ENCODE measurements at regions not wholly inside any gene's neighbourhood (a gene's known extent, or its start where the extent isn't known, plus 50 kb on each side); places are given as distances from the start of the nearest gene placed in this dataset.
A peak's percentile ranks its signal among the peaks of the same experiment; 100 is the strongest.

DNA sequence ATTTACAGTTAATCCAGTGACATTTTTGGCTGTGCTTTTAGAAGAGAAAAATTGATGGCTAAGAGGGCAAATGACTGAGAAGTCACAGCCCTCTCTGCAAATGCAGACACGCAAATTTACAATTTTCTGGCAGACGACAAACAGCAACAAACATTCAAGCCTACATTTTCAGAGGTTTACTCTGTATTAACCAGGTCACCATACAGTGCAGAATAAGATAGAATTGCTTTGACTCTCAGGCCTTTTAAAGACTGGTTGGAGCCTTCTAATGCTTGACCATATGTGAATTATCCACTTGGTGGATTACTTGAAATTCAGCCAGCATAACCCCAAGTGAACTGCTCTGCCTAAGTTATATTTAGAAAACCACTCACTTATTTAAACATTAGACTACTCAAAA, 65.5 kb upstream of the FOXN2 start:
- H3K27me3 Mint-ChIP-seq, result no peaks in the 10 kb centered on the region
- H3K4me3 Mint-ChIP-seq, result no peak overlapping the region
- no peak overlapping the region for H3K27ac Mint-ChIP-seq
- H3K4me1 Mint-ChIP-seq, result peaks cover 28% of the 10 kb centered on the region
- H3K9me3 Mint-ChIP-seq, result peaks cover 4 to 8% of the 10 kb centered on the region in 2 donors
- no peak for ATAC-seq
- no peak for DNase-seq

DNA sequence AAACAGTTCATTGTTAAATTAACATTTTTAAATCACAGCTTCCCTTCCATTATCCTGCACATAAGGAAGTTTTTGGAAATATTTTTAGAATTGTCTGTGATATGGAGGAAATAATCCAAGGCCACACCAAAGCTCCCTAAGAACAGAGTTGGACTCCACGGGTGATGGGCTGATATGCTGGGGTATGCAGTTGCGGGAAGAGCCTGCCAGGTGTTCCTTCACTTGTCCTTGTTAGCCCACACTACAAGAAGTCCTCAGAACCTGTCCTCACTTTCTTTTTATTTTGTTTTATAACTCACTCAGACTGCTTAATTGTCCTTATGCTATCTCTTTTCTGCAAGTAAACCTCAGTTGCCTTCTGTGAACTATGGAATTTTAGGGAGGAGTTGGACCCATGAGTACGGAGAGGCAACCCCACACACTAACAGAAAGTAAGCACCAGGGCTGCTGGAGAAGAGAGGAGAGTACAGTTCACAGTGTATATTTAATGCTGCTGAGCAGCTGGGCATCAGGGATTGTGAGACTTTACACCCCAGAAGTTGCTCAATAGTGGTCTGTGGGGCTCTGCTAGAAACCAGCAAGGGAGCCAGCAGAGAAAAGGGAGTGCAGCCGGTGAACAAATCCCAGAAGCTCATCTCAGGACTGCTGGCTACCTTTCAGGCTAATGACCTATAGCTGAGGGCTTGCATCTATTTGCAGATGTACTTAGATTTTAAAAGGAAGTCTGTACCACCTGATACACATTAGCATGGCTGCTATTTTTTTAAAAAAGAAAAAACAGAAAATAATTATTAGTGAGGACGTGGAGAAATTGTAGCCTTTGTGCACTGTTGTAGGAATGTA, 64.6 kb upstream of the FOXN2 start:
- H3K9me3 Mint-ChIP-seq, result peaks cover 4 to 8% of the 10 kb centered on the region in 2 donors
- no peak for DNase-seq
- H3K27me3 Mint-ChIP-seq, result no peaks in the 10 kb centered on the region
- H3K27ac Mint-ChIP-seq, result peak overlapping the region in 1 of 2 donors; percentile 5
- no peak overlapping the region for H3K4me3 Mint-ChIP-seq
- ATAC-seq, result no peak
- H3K4me1 Mint-ChIP-seq, result peaks cover 28% of the 10 kb centered on the region

DNA sequence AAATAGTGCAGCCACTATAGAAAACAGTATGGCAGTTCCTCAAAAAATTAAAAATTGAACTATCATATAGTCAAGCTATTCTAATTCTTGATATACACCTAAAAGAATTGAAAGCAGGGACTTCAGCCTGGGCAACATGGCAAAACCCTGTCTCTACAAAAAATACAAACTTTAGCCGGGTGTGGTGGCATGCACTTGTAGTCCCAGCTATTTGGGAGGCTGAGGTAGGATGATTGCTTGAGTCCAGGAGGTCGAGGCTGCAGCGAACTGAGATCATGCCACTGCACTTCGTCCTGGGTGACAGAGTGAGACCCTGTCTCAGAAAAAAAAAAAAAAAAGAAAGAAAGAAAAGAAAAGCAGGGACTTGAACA, 64.0 kb upstream of the FOXN2 start:
- Mint-ChIP-seq H3K4me3 (peak overlapping the region in 1 of 2 donors; percentile 13), H3K9me3 (peaks cover under 1 to 3% of the 10 kb centered on the region in 2 donors), H3K27ac (no peak overlapping the region), H3K4me1 (peaks cover 28% of the 10 kb centered on the region), H3K27me3 (no peaks in the 10 kb centered on the region)
- no peak for DNase-seq
- ATAC-seq, result no peak

DNA sequence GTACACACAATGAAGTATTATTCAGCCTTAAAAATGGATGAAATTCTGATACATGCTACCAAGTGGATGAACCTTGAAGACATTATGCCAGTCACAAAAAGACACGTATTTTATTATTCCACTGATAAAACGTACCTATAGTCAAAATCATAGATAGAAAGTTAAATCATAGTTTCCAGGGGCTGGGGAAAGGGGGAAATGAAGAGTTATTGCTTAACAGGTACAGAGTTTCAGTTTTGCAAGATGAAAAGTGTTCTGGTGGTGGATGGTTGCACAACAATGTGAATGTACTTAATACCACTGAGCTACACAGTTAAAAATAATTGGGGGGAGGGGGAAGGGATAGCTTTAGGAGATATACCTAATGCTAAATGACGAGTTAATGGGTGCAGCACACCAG, 63.5 kb upstream of the FOXN2 start:
- ATAC-seq (peak; percentile 86), DNase-seq (peak in 1 of 2 donors; percentile 33)
- Mint-ChIP-seq H3K4me1 (peaks cover 28% of the 10 kb centered on the region), H3K27me3 (no peaks in the 10 kb centered on the region), H3K4me3 (peak overlapping the region; percentile 24 to 41), H3K9me3 (no peaks in the 10 kb centered on the region), H3K27ac (peak overlapping the region in 1 of 2 donors; percentile 87)

- peaks cover 28% of the 10 kb centered on the region for H3K4me1 Mint-ChIP-seq
- no peaks in the 10 kb centered on the region for H3K27me3 Mint-ChIP-seq
- no peak overlapping the region for H3K27ac Mint-ChIP-seq
- no peak overlapping the region for H3K4me3 Mint-ChIP-seq
- H3K9me3 Mint-ChIP-seq, result no peaks in the 10 kb centered on the region
- DNase-seq (no peak), ATAC-seq (no peak)
These were observed 62.9 kb upstream of the FOXN2 start for GRCh38 chr2:48251437-48252148.

DNA sequence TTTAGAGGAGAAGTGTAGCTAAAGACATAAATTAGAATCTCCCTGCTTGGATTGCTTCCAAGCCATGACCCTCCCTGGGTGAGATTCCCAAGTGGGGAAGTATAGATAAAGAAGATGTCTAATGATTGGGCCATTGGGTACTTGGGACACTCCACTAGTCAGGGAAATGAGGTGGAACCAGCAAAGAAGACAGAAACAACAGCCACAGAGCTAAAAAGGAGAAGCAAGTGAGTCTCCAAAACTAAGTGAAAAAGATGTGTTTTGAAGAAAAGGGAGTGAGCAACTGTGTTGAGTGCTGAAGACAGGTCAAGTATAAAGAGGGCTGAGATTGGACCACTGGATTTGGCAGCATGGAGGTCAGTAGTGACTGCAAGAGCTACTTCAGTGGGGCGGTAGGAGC, 61.2 kb upstream of the FOXN2 start:
- DNase-seq (no peak), ATAC-seq (no peak)
- Mint-ChIP-seq H3K9me3 (no peaks in the 10 kb centered on the region), H3K4me3 (no peak overlapping the region), H3K4me1 (peaks cover 22% of the 10 kb centered on the region), H3K27me3 (no peaks in the 10 kb centered on the region), H3K27ac (no peak overlapping the region)

DNA sequence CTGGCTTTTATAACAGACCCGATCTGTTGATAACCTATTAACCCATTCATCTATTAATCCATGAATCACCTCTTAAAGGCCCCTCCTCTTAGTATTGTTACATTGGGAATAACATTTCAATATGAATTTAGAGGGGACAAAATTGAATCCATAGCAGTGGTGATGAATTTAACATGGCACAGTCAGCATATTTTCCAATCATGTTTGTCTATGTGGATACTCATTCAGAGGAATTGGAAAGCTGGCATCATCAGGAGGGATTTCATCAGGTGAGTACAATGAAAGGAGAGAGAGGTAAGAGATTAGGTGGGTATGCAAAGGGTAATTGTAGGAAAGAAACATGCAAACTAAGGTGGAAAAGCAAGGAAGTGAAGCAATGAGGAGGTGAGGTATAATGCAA, 59.6 kb upstream of the FOXN2 start:
- H3K4me3 Mint-ChIP-seq, result no peak overlapping the region
- H3K27me3 Mint-ChIP-seq, result no peaks in the 10 kb centered on the region
- ATAC-seq, result no peak
- no peak overlapping the region for H3K27ac Mint-ChIP-seq
- no peaks in the 10 kb centered on the region for H3K9me3 Mint-ChIP-seq
- H3K4me1 Mint-ChIP-seq, result peaks cover 18% of the 10 kb centered on the region
- DNase-seq, result no peak

DNA sequence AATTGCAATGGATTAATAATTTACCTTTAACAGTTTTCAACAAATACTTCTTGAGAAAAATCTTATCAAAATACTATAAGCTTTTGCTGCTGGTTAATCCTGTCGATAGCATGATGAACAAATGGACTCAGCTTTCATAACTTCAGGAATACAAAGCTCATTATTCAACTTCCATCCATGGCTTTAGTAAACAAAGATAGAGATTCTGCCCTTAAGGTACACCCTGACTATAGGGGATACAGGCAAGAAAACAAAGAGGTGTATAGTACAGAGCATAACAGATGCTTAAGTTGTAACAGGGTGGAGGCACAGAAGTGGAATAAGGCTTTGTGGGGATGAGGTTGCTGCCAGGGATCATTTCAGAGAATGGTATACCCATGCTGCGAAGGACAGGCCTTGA, 57.0 kb upstream of the FOXN2 start:
- no peak for DNase-seq
- no peak overlapping the region for H3K4me3 Mint-ChIP-seq
- H3K9me3 Mint-ChIP-seq, result peaks cover 0 to 7% of the 10 kb centered on the region in 2 donors
- H3K4me1 Mint-ChIP-seq, result no peaks in the 10 kb centered on the region
- no peak overlapping the region for H3K27ac Mint-ChIP-seq
- H3K27me3 Mint-ChIP-seq, result no peaks in the 10 kb centered on the region
- ATAC-seq, result no peak

- no peaks in the 10 kb centered on the region for H3K27me3 Mint-ChIP-seq
- H3K4me1 Mint-ChIP-seq, result no peaks in the 10 kb centered on the region
- ATAC-seq (no peak), DNase-seq (no peak)
- H3K4me3 Mint-ChIP-seq, result no peak overlapping the region
- no peak overlapping the region for H3K27ac Mint-ChIP-seq
- peaks cover 0 to 7% of the 10 kb centered on the region in 2 donors for H3K9me3 Mint-ChIP-seq
These were observed 55.9 kb upstream of the FOXN2 start for GRCh38 chr2:48258481-48259149.

GRCh38 chr2:48259811-48260210, 54.7 kb upstream of the FOXN2 start:
- Mint-ChIP-seq H3K4me3 (no peak overlapping the region), H3K27me3 (no peaks in the 10 kb centered on the region)
- ATAC-seq, result no peak

DNA sequence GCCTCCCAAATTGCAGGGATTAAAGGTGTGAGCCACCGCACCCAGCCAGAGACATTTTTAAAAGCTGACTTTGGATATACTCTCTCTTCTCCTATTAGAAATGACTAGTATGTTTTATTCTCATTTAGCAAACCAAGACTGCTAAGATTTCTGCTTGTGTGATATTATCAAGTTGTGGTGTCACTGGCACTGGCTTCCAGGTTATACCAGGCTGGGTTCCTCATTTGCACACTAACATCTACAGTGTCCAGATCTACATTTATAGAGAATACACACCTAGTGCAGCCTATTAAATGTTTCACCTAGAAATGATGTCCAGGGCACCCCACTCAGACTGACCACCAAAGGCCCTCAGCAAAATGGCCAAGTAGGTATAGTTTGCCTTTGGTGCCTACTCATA, 49.9 kb upstream of the FOXN2 start:
- Mint-ChIP-seq H3K4me1 (no peaks in the 10 kb centered on the region), H3K27ac (no peak overlapping the region), H3K9me3 (peaks cover 0 to 15% of the 10 kb centered on the region in 2 donors), H3K27me3 (no peaks in the 10 kb centered on the region), H3K4me3 (no peak overlapping the region)
- no peak for ATAC-seq
- no peak for DNase-seq

More at GRCh38 chr2:48259811-48260210, 54.7 kb upstream of the FOXN2 start:
- DNase-seq, result no peak
- Mint-ChIP-seq H3K9me3 (peaks cover 0 to 7% of the 10 kb centered on the region in 2 donors), H3K27ac (no peak overlapping the region), H3K4me1 (no peaks in the 10 kb centered on the region)

Data from stimulated activated naive CD8-positive, alpha-beta T cell treated with anti-CD3 and anti-CD28 coated beads, Interleukin-15, amount 100 ng/mL, for 72 hours (primary cell).